Right lobe of liver (tissue), 4 donors: ENCODE measurements at regions not wholly inside any gene's neighbourhood (a gene's known extent, or its start where the extent isn't known, plus 50 kb on each side); places are given as distances from the start of the nearest gene placed in this dataset.

ENCODE experiments used
- POLR2A ChIP-seq: fragments of 450-650 bp; IDR thresholded peaks from one replicate; pipeline ENCODE4 v1.6.1; 2017; ENCODE audit warnings: antibody characterized with exemption, mild to moderate bottlenecking
- TF ChIP-seq, protein P1 (sequence below), 4 donors: fragments of 200-600 bp in 3 of 4; fragments of 450-650 bp in 1 of 4; IDR thresholded peaks; one replicate each; pipeline versions ENCODE4 v1.5.1 to v1.8.0; 2016 to 2022; ENCODE audit warnings: antibody characterized with exemption in 4 of 4, mild to moderate bottlenecking in 2 of 4
- donor health status: DM: no; HTN: no; CAD: no.
- donor health status: DM: no; HTN: no; CAD: no.
- donor health status: DM: no; HTN: yes; CAD: no.

DNA sequence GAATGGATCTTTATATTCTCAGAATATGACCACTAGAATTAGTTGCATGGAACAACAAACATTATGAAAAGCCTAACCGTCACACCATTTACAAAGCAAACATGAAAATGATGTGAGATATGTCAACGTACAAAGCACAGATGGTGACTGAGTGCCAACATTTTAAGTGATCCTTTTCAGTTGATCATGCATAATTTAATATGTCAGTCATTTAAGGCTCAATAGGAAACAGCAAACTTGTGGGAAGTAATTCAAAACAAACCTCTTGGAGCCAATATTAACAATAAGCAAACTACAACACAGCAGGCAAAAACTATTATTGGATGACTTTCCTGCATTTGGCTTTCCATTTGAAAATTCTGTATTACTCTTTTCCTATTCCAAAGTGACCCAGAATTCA is 277.6 kb downstream of the SLITRK6 start:
- TF ChIP-seq, protein P1, sequence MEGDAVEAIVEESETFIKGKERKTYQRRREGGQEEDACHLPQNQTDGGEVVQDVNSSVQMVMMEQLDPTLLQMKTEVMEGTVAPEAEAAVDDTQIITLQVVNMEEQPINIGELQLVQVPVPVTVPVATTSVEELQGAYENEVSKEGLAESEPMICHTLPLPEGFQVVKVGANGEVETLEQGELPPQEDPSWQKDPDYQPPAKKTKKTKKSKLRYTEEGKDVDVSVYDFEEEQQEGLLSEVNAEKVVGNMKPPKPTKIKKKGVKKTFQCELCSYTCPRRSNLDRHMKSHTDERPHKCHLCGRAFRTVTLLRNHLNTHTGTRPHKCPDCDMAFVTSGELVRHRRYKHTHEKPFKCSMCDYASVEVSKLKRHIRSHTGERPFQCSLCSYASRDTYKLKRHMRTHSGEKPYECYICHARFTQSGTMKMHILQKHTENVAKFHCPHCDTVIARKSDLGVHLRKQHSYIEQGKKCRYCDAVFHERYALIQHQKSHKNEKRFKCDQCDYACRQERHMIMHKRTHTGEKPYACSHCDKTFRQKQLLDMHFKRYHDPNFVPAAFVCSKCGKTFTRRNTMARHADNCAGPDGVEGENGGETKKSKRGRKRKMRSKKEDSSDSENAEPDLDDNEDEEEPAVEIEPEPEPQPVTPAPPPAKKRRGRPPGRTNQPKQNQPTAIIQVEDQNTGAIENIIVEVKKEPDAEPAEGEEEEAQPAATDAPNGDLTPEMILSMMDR (IDR thresholded peaks at IDR 0.05): no peak
- TF ChIP-seq POLR2A: no peak
